HEK293T (cell line): ENCODE measurements at regions not wholly inside any gene's neighbourhood (a gene's known extent, or its start where the extent isn't known, plus 50 kb on each side); places are given as distances from the start of the nearest gene placed in this dataset.

ENCODE experiments used
- CTCF ChIA-PET: fragments of 350-600 bp; formaldehyde crosslinking; extraction: SDS; loops from one replicate; lab custom pipeline; 2021; ENCODE audit warnings: antibody characterized with exemption, inconsistent platforms; lab: Yijun Ruan, JAX
- POLR2A ChIA-PET: fragments of 350-600 bp; formaldehyde crosslinking; extraction: SDS; loops from one replicate; lab custom pipeline; 2020; ENCODE audit warnings: antibody characterized with exemption, inconsistent platforms; lab: Yijun Ruan, JAX
- DNase-seq: peaks from one replicate; pipeline ENCODE4 v3.0.0; 2012; ENCODE audit warnings: mixed read lengths; ENCODE audit errors: extremely low spot score
- ARNT ChIP-seq: fragments of 450-650 bp; IDR thresholded peaks from 2 replicates; pipeline ENCODE4 v1.6.1; 2017; ENCODE audit warnings: mild to moderate bottlenecking
- BHLHE40 ChIP-seq: fragments of 450-650 bp; IDR thresholded peaks from 2 replicates; pipeline ENCODE4 v1.6.1; 2016; ENCODE audit warnings: mild to moderate bottlenecking, moderate library complexity, borderline replicate concordance
- CTBP1 ChIP-seq: fragments of 450-650 bp; IDR thresholded peaks from 2 replicates; pipeline ENCODE4 v1.6.1; 2016; ENCODE audit warnings: borderline replicate concordance
- ELF4 ChIP-seq: fragments of 450-650 bp; IDR thresholded peaks from 2 replicates; pipeline ENCODE4 v1.6.1; 2017; ENCODE audit warnings: antibody characterized with exemption
- FOXA1 ChIP-seq: fragments of 450-650 bp; IDR thresholded peaks from 2 replicates; pipeline ENCODE4 v1.6.1; 2016; ENCODE audit warnings: mild to moderate bottlenecking
- FOXK2 ChIP-seq: fragments of 450-650 bp; IDR thresholded peaks from 2 replicates; pipeline ENCODE4 v1.6.1; 2016; ENCODE audit warnings: mild to moderate bottlenecking
- FOXM1 ChIP-seq: fragments of 450-650 bp; IDR thresholded peaks from 2 replicates; pipeline ENCODE4 v1.6.1; 2017; ENCODE audit warnings: mild to moderate bottlenecking, borderline replicate concordance
- HDGF ChIP-seq: fragments of 450-650 bp; IDR thresholded peaks from 2 replicates; pipeline ENCODE4 v1.6.1; 2017; ENCODE audit warnings: antibody characterized with exemption, borderline replicate concordance
- L3MBTL2 ChIP-seq: fragments of 450-650 bp; conservative IDR thresholded peaks from 2 replicates; pipeline ENCODE4 v1.6.1; 2016; ENCODE audit warnings: mild to moderate bottlenecking
- LEF1 ChIP-seq: fragments of 450-650 bp; IDR thresholded peaks from 2 replicates; pipeline ENCODE4 v1.6.1; 2017; ENCODE audit warnings: mild to moderate bottlenecking, borderline replicate concordance
- NFRKB ChIP-seq: fragments of 450-650 bp; IDR thresholded peaks from 2 replicates; pipeline ENCODE4 v1.6.1; 2016; ENCODE audit warnings: mild to moderate bottlenecking, moderate library complexity
- PKNOX1 ChIP-seq: fragments of 450-650 bp; IDR thresholded peaks from 2 replicates; pipeline ENCODE4 v1.6.1; 2016
- SP1 ChIP-seq: fragments of 450-650 bp; IDR thresholded peaks from 2 replicates; pipeline ENCODE4 v1.6.1; 2017
- SUZ12 ChIP-seq: fragments of 450-650 bp; IDR thresholded peaks from 2 replicates; pipeline ENCODE4 v1.6.1; 2016; ENCODE audit warnings: mild to moderate bottlenecking
- TARDBP ChIP-seq: fragments of 450-650 bp; IDR thresholded peaks from 2 replicates; pipeline ENCODE4 v1.6.1; 2016
- ZNF384 ChIP-seq: fragments of 450-650 bp; IDR thresholded peaks from 2 replicates; pipeline ENCODE4 v1.6.1; 2016

GRCh38 chr2:8138525-8138922 lies 543.3 kb upstream of the ID2 start:
- TF ChIP-seq FOXM1 (no peak), FOXK2 (no peak), L3MBTL2 (no peak), LEF1 (no peak), ELF4 (no peak), CTBP1 (no peak), HDGF (no peak), TARDBP (no peak), SUZ12 (no peak), ZNF384 (no peak), FOXA1 (no peak), PKNOX1 (no peak), SP1 (no peak), NFRKB (no peak)
- ChIA-PET CTCF (no interaction called here), POLR2A (no interaction called here)
- no peak for DNase-seq

GRCh38 chr2:8138923-8139667 lies 542.8 kb upstream of the ID2 start:
- no peak for DNase-seq
- CTCF ChIA-PET: no interaction called here
- POLR2A ChIA-PET: no interaction called here
- TF ChIP-seq FOXK2: no peak
- no peak for TF ChIP-seq PKNOX1
- no peak for TF ChIP-seq NFRKB
- no peak for TF ChIP-seq FOXM1
- TF ChIP-seq CTBP1: no peak
- no peak for TF ChIP-seq LEF1
- TF ChIP-seq HDGF: no peak

GRCh38 chr2:8139668-8140200 lies 542.1 kb upstream of the ID2 start:
- no peak for TF ChIP-seq HDGF
- TF ChIP-seq PKNOX1: no peak
- TF ChIP-seq ELF4: no peak
- TF ChIP-seq BHLHE40: no peak
- no peak for TF ChIP-seq NFRKB
- no peak for TF ChIP-seq TARDBP
- no peak for TF ChIP-seq LEF1
- TF ChIP-seq SP1: no peak
- TF ChIP-seq FOXK2: no peak
- TF ChIP-seq CTBP1: no peak
- TF ChIP-seq L3MBTL2: no peak
- TF ChIP-seq ZNF384: no peak
- no peak for TF ChIP-seq ARNT
- no peak for TF ChIP-seq FOXM1
- no peak for TF ChIP-seq FOXA1
- TF ChIP-seq SUZ12: no peak
- DNase-seq: no peak
- ChIA-PET POLR2A (no interaction called here), CTCF (no interaction called here)

- TF ChIP-seq HDGF (no peak), TARDBP (no peak), SP1 (no peak), LEF1 (no peak), CTBP1 (no peak), BHLHE40 (no peak), FOXK2 (no peak), PKNOX1 (no peak), ZNF384 (no peak), NFRKB (no peak), FOXA1 (no peak), SUZ12 (no peak), FOXM1 (no peak), L3MBTL2 (no peak), ELF4 (no peak), ARNT (no peak)
- DNase-seq: no peak
- ChIA-PET CTCF (no interaction called here), POLR2A (no interaction called here)
These were observed 540.7 kb upstream of the ID2 start for GRCh38 chr2:8141079-8141707.

- DNase-seq: no peak
- ChIA-PET CTCF (no interaction called here), POLR2A (no interaction called here)
- TF ChIP-seq FOXA1 (no peak), LEF1 (no peak), SP1 (no peak), ARNT (no peak), SUZ12 (no peak), TARDBP (no peak), ZNF384 (no peak), ELF4 (no peak), NFRKB (no peak), BHLHE40 (no peak), FOXK2 (no peak), HDGF (no peak), CTBP1 (no peak)
These were observed 540.1 kb upstream of the ID2 start for GRCh38 chr2:8141780-8142179.
